ENCODE measurements at regions not wholly inside any gene's neighbourhood (a gene's known extent, or its start where the extent isn't known, plus 50 kb on each side); places are given as distances from the start of the nearest gene placed in this dataset.

GRCh38 chr17:13442361-13442760 is 159.4 kb downstream of the HS3ST3A1 start:
- H3K4me1 ChIP-seq (ENCODE audit: low read depth, poor library complexity, severe bottlenecking) = no peaks in the 10 kb centered on the region
- TF ChIP-seq CTCF (conservative IDR thresholded peaks at IDR 0.05; ENCODE audit: low read depth, low read length) = no peak
- no peaks in the 10 kb centered on the region for H4K20me1 ChIP-seq (ENCODE audit: insufficient read depth)
- H3K27ac ChIP-seq = no peak overlapping the region
- H3K9ac ChIP-seq = no peak overlapping the region
- H3K36me3 ChIP-seq (ENCODE audit: insufficient read depth) = no peaks in the 10 kb centered on the region
- no peak overlapping the region for H2AFZ ChIP-seq (ENCODE audit: low read depth)
- H3K79me2 ChIP-seq (ENCODE audit: insufficient read depth, low read depth) = no peaks in the 10 kb centered on the region
- no peaks in the 10 kb centered on the region for H3K27me3 ChIP-seq (ENCODE audit: insufficient read depth, low read depth)
- H3K4me2 ChIP-seq = no peak overlapping the region
- no peak overlapping the region for H3K4me3 ChIP-seq (IDR thresholded peaks at IDR 0.05; ENCODE audit: insufficient read depth, low read depth, low read length)

DNA sequence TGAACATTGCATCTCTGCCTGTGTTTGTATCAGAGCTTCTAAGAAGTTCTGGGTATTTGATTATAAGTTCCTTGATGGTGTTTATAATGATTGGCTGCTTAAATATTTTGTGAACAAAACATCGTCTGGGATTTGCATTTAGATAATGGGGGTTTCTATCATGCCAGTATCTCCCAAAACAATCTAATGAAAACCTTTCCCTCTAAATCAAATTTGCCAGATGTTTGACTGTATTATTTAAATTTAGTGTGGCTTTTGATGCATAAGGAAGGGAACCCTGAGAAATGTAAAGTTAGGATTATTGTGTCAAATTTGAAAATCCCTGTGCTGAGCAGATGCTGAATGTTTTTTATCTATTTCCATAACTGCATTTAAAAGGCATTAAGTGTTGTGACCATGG is 159.9 kb downstream of the HS3ST3A1 start:
- H3K27ac ChIP-seq = no peak overlapping the region

DNA sequence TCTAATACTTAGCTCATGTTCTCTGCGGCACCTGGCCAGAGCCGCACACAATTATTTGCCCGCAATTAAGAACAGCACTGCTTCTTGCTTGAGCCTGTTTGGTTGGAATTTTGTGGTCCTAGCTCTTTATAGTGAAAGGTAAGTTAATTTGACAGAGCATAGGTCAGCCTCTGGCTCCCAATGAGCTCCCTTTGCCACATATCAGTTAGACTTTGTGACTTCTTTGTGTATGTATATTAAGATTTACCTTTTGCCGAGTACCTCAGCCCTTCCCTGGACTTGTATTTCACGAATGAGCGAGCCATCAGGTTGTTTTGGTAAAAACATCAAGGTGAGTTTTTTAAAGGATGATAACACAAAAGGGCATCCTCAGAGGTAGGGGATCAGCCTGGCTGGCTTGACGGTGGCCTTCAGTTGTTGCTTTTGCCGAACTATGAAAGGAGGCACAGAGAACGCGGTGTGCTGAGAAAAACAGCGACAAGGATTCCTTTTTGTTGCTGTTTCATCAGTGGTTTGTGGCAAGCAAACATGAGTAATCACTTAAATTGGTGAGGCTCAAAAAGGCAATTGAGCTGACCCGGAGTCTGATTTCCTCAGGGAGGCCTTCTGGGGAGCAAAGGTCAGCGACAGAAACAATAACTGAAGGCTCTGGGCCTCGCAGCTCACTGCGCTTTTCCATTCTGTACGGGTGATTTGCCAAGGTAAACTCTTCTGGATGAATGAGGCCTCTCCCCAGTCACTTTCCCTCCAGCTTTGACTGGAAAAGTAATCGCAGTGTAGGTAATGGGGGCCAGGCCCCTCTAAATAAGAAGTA is 163.6 kb downstream of the HS3ST3A1 start:
- Histone ChIP-seq H3K36me3 (ENCODE audit: insufficient read depth) (no peaks in the 10 kb centered on the region), H3K79me2 (ENCODE audit: insufficient read depth, low read depth) (no peaks in the 10 kb centered on the region), H3K4me3 (IDR thresholded peaks at IDR 0.05; ENCODE audit: insufficient read depth, low read depth, low read length) (no peak overlapping the region), H3K4me1 (ENCODE audit: low read depth, poor library complexity, severe bottlenecking) (no peaks in the 10 kb centered on the region), H3K27me3 (ENCODE audit: insufficient read depth, low read depth) (no peaks in the 10 kb centered on the region), H3K9ac (no peak overlapping the region), H3K4me2 (no peak overlapping the region), H3K27ac (no peak overlapping the region), H2AFZ (ENCODE audit: low read depth) (no peak overlapping the region), H4K20me1 (ENCODE audit: insufficient read depth) (no peaks in the 10 kb centered on the region)
- no peak for TF ChIP-seq CTCF (conservative IDR thresholded peaks at IDR 0.05; ENCODE audit: low read depth, low read length)

More for the DNA sequence above, 159.9 kb downstream of the HS3ST3A1 start:
- TF ChIP-seq CTCF (conservative IDR thresholded peaks at IDR 0.05; ENCODE audit: low read depth, low read length) = no peak
- no peak overlapping the region for H3K9ac ChIP-seq
- H3K79me2 ChIP-seq (ENCODE audit: insufficient read depth, low read depth) = no peaks in the 10 kb centered on the region
- no peaks in the 10 kb centered on the region for H3K4me1 ChIP-seq (ENCODE audit: low read depth, poor library complexity, severe bottlenecking)
- no peak overlapping the region for H3K4me2 ChIP-seq
- H3K36me3 ChIP-seq (ENCODE audit: insufficient read depth) = no peaks in the 10 kb centered on the region
- H4K20me1 ChIP-seq (ENCODE audit: insufficient read depth) = no peaks in the 10 kb centered on the region
- no peak overlapping the region for H3K4me3 ChIP-seq (IDR thresholded peaks at IDR 0.05; ENCODE audit: insufficient read depth, low read depth, low read length)
- no peak overlapping the region for H2AFZ ChIP-seq (ENCODE audit: low read depth)
- H3K27me3 ChIP-seq (ENCODE audit: insufficient read depth, low read depth) = no peaks in the 10 kb centered on the region

DNA sequence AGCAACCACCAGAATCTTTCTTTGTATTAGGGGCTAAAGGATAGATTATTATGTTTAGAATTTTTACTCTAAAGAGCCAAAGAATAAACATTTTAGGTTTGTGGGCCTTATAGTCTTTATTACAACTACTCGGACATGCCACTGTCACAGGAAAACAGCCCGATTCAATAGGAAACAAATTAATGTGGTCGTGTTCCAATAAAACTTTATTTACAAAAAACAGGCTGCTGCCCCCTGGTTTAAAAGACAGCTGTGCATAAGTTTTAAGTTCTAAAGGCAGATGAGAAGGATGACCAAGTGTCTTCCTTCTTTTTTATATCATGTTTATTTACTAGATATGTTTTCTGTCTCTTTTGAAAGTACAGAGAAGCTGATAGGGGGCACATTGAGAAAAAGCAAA is 166.5 kb downstream of the HS3ST3A1 start:
- no peak overlapping the region for H2AFZ ChIP-seq (ENCODE audit: low read depth)
- H3K4me2 ChIP-seq = no peak overlapping the region
- H3K27ac ChIP-seq = no peak overlapping the region
- H3K9ac ChIP-seq = no peak overlapping the region
- no peaks in the 10 kb centered on the region for H3K4me1 ChIP-seq (ENCODE audit: low read depth, poor library complexity, severe bottlenecking)
- H3K27me3 ChIP-seq (ENCODE audit: insufficient read depth, low read depth) = no peaks in the 10 kb centered on the region
- H3K79me2 ChIP-seq (ENCODE audit: insufficient read depth, low read depth) = no peaks in the 10 kb centered on the region
- no peak overlapping the region for H3K4me3 ChIP-seq (IDR thresholded peaks at IDR 0.05; ENCODE audit: insufficient read depth, low read depth, low read length)
- H4K20me1 ChIP-seq (ENCODE audit: insufficient read depth) = no peaks in the 10 kb centered on the region
- no peaks in the 10 kb centered on the region for H3K36me3 ChIP-seq (ENCODE audit: insufficient read depth)
- no peak for TF ChIP-seq CTCF (conservative IDR thresholded peaks at IDR 0.05; ENCODE audit: low read depth, low read length)
